Right renal pelvis (tissue), 4 donors: ENCODE measurements at regions not wholly inside any gene's neighbourhood (a gene's known extent, or its start where the extent isn't known, plus 50 kb on each side); places are given as distances from the start of the nearest gene placed in this dataset.
"Not testable (repeated sequence)": the region's sequence is repeated elsewhere in the genome, so short reads cannot be mapped to it uniquely, and the experiment has no call there.

Source experiments
- DNase-seq, 4 donors: peaks; one replicate each; pipeline ENCODE4 v3.0.0-alpha.2; 2013; ENCODE audit warnings: low read depth in 4 of 4, low spot score in 3 of 4, missing footprints in 1 of 4

GRCh38 chr1:213452501-213452900 lies 401.5 kb downstream of the RPS6KC1 start:
- DNase-seq = no peak

DNA sequence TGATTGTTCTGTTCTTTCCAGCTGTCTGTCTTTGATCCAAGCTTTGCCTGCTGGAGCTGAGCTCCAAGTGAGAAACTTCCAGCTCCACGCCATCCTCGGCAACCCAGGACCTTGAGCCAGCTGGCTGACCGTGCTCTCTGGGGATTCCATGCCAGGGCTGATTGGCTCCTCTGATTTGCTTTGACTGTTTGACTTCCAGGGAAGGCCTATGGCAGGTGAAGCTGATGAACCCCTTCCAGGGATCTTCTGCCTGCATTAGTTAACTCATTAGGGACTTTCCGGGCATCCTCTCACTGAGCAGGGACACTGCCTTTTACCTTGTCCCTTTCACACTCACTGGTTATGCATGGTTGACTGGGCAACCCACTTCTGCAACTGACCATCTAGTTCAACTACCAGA lies 406.1 kb downstream of the RPS6KC1 start:
- no peak for DNase-seq

DNA sequence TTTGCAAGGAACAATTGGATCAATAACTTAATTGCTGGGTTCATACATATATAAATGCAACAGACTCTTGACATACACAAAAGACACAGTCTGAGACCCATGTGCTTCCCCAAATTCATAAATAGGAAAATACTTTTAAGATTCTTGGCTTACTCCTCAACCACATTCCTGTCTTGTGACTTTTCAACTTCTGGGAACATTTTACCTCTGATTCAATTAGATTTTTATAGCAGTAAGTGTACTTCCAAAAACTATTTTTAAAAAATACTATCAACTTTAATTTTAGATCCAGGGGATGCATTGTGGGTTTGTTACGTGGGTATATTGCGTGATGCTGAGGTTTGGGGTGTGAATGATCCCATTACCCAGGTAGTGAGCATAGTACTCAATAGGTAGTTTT lies 406.7 kb downstream of the RPS6KC1 start:
- no peak for DNase-seq

DNA sequence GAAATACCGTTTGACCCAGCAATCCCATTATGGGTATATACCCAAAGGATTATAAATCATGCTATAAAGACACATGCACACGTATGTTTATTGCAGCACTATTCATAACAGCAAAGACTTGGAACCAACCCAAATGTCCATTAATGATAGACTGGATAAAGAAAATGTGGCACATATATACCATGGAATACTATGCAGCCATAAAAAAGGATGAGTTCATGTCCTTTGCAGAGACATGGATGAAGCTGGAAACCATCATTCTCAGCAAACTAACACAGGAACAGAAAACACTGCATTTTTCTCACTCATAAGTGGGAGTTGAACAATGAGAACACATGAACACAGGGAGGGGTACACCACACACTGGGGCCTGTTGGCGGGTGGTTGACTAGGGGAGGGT lies 411.3 kb downstream of the RPS6KC1 start:
- not testable (repeated sequence) for DNase-seq

DNA sequence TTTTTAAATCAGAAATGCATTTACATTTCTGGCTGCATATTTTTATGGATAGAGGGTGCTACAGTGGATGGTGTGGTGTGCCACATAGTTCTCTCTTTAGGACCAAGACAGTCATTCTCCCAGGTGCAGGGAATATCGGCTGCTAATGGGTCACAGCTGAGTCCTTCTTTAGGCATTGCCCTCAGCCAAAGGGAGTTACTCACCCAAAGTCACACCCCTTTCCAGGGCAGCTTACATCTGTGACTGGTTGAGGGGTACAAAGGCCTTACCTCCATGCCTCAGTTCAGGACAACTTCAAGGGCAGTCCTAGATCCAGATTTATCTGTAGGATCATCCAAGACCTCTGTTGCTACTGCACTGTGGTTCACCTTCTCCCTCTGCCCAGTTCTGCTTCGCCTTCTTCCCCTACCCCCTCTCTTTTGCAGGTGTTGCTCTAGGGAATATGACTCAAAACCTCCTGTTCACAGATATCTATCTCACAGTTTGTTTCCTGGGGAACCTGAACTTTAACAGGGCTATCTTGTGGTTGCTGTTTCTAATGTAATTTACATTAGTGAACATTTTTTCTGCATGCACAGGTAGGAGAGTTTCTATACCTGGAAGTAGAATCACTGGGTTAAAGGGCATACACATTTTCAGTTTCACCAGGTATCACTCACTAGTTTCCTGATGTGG lies 413.9 kb downstream of the RPS6KC1 start:
- DNase-seq = no peak

GRCh38 chr1:213466541-213466940 lies 415.5 kb downstream of the RPS6KC1 start:
- DNase-seq = no peak

DNA sequence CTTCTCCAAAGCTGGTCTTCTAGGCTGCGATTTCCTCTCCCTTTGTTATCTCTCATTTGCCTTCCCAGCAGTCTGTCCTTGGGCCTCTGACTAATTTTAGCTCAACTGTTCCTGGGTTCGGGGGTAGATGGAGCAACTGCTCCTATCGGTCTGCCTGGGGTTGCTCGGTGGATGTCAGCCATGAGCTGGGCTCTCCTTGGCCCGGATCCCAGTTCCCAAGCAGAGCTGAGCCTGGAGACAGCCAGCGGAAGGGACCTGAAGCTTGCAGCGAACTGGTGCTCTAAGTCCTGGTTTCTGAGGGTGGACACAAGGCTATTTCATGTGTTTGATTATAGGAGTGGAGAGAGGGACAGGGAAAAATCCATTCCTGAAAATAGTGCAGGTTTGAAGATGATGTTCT lies 423.0 kb downstream of the RPS6KC1 start:
- DNase-seq = no peak

DNA sequence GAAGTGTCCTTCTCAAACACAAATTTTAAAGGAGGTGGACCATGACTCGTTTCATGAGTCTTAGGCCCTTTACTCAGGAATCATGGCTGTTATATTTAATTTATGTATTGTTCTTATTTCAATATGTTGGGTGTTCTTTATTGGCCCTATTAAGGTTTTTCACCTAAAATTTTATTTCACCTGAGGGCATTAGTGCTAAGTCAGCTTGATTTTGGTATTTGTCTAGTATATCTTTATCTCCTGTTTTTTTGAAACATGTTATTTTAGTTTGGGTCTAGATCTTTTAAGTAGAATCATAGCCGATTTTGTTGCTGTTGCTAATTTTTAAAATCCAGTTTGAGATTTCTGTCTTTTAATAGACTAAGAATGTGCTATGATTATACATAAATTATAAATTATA lies 430.4 kb downstream of the RPS6KC1 start:
- DNase-seq = no peak

GRCh38 chr1:213484333-213484732 lies 433.3 kb downstream of the RPS6KC1 start:
- DNase-seq = peak in 1 of 4 donors; percentile 5

- no peak for DNase-seq
These were observed 433.7 kb downstream of the RPS6KC1 start for GRCh38 chr1:213484758-213485157.

- no peak for DNase-seq
These were observed 435.4 kb downstream of the RPS6KC1 start for GRCh38 chr1:213486488-213486887.

GRCh38 chr1:213491468-213491867 lies 440.4 kb downstream of the RPS6KC1 start:
- DNase-seq = no peak

DNA sequence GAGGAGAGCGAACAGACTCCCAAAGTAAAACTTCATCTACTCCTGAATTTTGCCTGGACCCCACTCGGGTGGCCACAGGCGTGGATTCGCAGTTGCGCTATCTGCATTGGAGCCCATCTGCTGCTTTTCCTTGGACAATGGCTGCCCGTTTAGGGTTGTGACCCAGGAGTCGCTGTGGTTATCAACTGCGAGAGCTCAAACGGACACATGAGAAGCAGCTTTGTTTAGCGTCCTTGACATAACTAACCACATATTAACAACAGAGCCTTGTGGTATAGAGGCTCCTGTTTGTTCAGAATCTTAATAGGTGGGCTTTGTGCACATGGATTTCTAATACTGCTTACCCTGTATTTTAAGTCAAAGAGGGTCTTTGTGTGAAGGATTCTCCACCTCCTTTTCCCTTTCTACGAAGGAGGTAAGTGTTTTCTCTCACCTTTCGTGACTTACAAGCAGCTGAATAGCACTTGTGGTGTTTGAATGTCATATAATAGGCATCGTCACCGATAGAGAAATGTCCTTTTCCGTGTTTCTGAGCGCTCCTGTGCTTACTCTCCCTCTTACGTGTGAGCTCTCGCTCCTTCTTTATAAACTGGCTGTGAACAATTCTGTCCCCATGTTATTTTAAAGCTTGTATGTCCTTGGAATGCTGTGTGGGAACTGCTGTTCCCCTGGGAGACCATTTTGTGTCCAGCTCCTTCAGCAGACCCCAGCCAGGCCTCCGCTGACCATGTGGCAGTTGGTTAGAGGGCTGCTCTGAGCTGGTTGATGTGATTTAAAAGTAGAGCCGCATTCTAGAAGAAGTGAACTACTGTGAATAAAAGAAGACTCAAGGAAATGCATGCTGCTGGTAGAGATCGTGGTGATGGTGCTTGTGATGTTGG lies 441.4 kb downstream of the RPS6KC1 start:
- no peak for DNase-seq

DNA sequence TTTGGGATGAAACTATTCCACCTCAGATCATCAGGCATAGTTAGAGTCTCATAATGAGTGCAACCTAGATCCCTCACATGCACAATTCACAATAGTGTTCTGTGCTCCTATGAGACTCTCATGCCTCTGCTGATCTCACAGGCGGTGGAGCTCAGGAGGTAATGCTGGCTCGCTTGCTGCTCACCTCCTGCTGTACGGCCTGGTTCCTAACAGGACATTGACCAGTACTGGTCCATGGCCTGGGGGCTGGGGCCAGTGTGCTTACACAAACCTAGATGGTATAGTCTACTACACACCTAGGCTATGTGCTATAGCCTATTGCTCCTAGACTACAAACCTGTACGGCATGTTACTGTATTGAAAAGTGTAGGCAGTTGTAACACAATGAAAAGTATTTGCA lies 448.4 kb downstream of the RPS6KC1 start:
- no peak for DNase-seq

- DNase-seq = no peak
These were observed 456.6 kb downstream of the RPS6KC1 start for GRCh38 chr1:213507472-213508223.

- no peak for DNase-seq
These were observed 460.1 kb downstream of the RPS6KC1 start for GRCh38 chr1:213511173-213511572.

GRCh38 chr1:213512316-213512715 lies 461.3 kb downstream of the RPS6KC1 start:
- no peak for DNase-seq

- no peak for DNase-seq
These were observed 462.0 kb downstream of the RPS6KC1 start for GRCh38 chr1:213513006-213513405.

DNA sequence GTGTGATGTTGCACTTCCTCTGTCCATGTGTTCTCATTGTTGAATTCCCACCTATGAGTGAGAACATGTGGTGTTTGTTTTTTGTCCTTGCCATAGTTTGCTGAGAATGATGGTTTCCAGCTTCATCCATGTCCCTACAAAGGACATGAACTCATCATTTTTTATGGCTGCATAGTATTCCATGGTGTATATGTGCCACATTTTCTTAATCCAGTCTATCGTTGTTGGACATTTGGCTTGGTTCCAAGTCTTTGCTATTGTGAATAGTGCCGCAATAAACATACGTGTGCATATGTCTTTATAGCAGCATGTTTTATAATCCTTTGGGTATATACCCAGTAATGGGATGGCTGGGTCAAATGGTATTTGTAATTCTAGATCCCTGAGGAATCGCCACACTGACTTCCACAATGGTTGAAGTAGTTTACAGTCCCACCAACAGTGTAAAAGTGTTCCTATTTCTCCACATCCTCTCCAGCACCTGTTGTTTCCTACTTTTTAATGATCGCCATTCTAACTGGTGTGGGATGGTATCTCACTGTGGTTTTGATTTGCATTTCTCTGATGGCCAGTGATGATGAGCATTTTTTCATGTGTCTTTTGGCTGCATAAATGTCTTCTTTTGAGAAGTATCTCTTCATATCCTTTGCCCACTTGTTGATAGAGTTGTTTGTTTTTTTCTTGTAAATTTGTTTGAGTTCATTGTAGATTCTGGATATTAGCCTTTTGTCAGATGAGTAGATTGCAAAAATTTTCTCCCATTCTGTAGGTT lies 463.6 kb downstream of the RPS6KC1 start:
- DNase-seq = not testable (repeated sequence)

DNA sequence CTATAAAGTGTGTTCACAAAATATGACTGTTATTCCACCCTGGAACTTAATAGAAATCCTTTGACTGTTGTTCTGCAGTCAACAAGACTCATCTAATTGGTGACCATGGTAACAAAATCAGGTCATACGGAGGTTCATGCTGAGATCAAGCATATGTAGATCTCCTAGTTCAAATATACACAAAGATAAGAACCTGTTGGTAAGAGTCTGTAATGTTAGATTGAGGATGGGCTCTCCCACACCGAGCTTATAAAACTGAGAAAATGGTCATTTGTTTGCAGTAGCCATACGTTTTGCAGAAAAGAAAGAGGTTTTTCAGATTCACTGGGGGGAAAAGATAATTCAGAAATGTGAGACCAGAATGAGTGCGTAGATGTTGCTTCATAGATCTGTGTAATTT lies 468.1 kb downstream of the RPS6KC1 start:
- DNase-seq = no peak

DNA sequence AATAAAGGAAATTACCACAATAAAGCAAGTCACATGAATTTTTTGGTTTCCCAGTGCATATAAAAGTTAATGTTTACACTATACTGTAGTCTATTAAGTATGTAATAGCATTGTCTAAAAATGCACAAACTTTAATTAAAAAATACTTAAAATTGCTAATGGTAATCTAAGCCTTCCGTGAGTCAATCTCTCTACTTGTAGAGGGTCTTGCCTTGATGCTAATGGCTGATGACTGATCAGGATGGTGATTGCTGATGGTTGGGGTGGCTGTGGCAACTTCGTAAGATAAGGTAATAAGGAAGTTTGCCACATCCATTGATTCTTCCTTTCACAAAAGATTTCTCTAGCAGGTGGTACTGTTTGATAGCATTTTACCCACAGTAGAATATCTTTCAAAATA lies 466.6 kb upstream of the PROX1 start:
- no peak for DNase-seq
